ENCODE measurements at regions not wholly inside any gene's neighbourhood (a gene's known extent, or its start where the extent isn't known, plus 50 kb on each side); places are given as distances from the start of the nearest gene placed in this dataset.

DNA sequence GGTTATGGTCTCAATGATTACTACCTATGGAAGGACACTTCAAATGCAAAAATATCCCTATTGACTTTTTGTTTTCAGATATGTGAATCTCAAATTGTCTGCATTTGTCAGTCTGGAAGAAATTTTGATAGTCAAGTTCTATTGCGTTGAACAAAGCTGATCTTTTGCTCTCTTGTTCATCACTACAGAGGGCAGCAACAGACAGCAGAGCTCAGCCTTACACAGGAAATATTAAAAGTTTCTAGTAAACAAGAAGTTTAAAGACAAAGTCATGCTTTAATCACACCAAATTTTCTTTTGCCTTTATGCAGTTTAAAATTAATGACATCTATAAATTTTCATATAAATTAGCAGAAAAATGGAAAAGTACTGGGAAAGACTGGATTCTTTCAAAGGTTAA lies 617.5 kb downstream of the NR4A2 start:
- no peak for DNase-seq (ENCODE audit: insufficient read length, low spot score)
- no peak for FAIRE-seq
- TF ChIP-seq, protein P1, sequence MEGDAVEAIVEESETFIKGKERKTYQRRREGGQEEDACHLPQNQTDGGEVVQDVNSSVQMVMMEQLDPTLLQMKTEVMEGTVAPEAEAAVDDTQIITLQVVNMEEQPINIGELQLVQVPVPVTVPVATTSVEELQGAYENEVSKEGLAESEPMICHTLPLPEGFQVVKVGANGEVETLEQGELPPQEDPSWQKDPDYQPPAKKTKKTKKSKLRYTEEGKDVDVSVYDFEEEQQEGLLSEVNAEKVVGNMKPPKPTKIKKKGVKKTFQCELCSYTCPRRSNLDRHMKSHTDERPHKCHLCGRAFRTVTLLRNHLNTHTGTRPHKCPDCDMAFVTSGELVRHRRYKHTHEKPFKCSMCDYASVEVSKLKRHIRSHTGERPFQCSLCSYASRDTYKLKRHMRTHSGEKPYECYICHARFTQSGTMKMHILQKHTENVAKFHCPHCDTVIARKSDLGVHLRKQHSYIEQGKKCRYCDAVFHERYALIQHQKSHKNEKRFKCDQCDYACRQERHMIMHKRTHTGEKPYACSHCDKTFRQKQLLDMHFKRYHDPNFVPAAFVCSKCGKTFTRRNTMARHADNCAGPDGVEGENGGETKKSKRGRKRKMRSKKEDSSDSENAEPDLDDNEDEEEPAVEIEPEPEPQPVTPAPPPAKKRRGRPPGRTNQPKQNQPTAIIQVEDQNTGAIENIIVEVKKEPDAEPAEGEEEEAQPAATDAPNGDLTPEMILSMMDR (IDR thresholded peaks at IDR 0.05; ENCODE audit: insufficient read depth, missing control alignments): no peak

DNA sequence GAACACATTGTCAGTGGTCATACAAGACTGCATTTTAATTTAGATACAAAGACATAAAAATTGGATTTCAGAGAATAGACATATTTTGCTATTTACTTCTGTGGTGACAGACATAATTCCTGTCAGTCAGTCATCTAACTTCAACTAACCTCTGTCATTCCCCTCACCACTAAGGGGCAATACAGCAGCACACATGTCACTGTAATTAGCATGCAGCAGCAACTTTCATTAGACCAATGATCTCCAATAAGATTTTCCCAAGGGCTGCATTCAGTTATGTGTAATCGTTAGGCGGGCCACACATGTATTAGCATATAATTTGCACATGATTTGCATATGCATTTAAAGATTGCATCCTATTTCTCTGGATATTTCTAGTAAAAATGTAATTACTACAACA lies 624.5 kb downstream of the NR4A2 start:
- TF ChIP-seq, protein P1 (IDR thresholded peaks at IDR 0.05; ENCODE audit: insufficient read depth, missing control alignments): peak; percentile 40
- DNase-seq (ENCODE audit: insufficient read length, low spot score) (no peak), FAIRE-seq (no peak)

DNA sequence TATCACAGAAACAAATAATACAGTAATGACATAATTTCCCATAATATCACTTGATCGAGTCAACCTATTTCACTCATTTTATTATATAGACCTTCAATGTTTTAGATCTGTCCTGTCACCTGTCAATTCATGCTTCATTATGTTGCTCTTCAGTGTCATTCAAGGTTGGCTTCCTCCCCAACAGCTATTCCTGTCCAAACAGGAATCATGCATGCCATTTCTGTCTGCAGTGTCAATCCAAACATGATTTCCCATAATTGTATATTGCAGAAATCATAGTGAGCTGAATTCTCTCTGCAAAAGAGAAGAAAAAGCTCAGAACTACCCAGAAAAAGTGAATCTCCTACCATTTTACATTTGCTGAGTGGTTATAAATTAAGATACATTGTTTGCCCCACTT lies 628.6 kb downstream of the NR4A2 start:
- TF ChIP-seq, protein P1 (IDR thresholded peaks at IDR 0.05; ENCODE audit: insufficient read depth, missing control alignments): no peak
- DNase-seq (ENCODE audit: insufficient read length, low spot score) (no peak), FAIRE-seq (no peak)

DNA sequence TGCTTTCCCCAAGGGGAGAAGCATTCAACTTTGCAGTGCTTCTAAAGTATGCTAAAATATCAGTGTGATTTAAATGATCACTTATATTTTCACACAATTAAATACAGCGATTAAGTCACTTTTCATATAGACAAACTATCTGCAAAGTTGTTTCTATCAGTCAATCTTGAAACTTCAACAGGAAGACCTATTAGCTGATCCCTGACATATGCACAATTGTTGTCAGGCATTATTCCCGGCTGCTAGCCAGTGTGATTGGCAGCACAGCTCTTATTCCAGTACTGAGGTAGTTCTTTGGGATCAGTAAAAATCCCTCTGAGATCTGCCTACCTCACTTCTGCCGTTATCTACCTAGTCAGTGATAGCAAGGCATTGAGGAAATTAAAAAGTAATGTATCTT lies 629.5 kb downstream of the NR4A2 start:
- TF ChIP-seq, protein P1 (IDR thresholded peaks at IDR 0.05; ENCODE audit: insufficient read depth, missing control alignments): no peak
- FAIRE-seq (no peak), DNase-seq (ENCODE audit: insufficient read length, low spot score) (no peak)

DNA sequence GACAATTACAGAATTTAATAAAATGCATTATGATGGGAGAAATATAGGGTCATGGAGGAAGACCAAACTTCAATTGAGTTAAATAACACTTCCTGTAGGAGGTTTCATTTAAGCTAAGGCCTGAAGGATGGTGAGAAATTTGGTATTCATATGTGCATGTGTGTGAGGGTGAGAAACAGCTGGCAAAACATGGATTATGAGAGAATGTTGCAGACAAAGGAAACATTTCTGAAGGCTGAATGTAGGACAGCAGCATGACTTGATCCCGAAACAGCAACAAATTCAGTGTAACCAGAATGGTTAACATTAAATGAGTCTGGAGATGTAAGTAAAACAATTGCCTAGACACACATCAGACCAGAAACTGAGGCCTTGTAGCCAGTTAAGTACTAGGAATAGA lies 630.8 kb downstream of the NR4A2 start:
- FAIRE-seq (no peak), DNase-seq (ENCODE audit: insufficient read length, low spot score) (no peak)
- TF ChIP-seq, protein P1 (IDR thresholded peaks at IDR 0.05; ENCODE audit: insufficient read depth, missing control alignments): no peak

DNA sequence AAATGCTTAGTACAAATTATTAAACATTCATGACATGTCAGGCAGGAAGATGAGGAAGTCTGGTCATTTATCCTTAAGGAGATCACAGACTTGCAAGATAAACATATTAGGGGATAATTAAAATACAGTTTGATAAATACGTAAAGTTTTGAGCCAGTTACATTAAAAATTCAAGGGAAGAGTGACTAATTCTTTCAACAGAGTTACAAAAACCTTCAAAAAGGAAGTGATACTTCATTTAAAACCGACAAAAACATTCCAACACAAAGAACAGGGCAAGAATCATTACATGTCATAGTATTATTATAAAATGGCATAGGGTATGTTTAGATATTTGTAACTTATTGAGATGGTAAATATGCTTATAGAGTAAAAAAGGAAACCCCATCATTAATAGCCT lies 636.0 kb downstream of the NR4A2 start:
- DNase-seq (ENCODE audit: insufficient read length, low spot score): no peak
- no peak for FAIRE-seq
- TF ChIP-seq, protein P1 (IDR thresholded peaks at IDR 0.05; ENCODE audit: insufficient read depth, missing control alignments): no peak

DNA sequence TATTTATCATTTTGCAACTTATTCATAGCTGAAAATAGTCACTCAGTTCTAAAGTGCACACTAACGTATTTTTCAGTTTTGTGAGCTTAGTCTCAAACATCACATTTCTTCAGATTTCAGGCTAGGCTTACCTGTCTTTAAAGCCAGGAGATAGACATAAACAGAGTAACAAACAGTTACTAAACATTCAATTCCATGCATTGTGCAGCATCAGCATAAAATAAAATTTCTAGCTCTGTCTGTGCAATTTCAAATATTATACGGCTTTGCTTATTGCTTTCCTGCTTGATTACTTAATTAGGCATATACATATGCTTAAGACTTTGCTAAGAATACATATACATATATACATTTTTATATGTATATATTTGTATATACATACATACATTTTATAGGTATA lies 637.0 kb downstream of the NR4A2 start:
- no peak for FAIRE-seq
- TF ChIP-seq, protein P1 (IDR thresholded peaks at IDR 0.05; ENCODE audit: insufficient read depth, missing control alignments): no peak

More for the DNA sequence above, 637.0 kb downstream of the NR4A2 start:
- DNase-seq (ENCODE audit: insufficient read length, low spot score): no peak

All from D721Med (cell line).